Sciatic nerve (tissue), 2 donors: ENCODE measurements at regions not wholly inside any gene's neighbourhood (a gene's known extent, or its start where the extent isn't known, plus 50 kb on each side); places are given as distances from the start of the nearest gene placed in this dataset.

Source experiments
- ATAC-seq: fragments of 200-7000 bp; cut with Tn5 transposase; one replicate; pipeline ENCODE4 v1.9.1; 2020; ENCODE audit warnings: mild to moderate bottlenecking, moderate library complexity
- DNase-seq: peaks from one replicate; pipeline ENCODE4 v3.0.0-alpha.2; 2020; ENCODE audit warnings: low spot score
- intact Hi-C: fragments of 100-400 bp; cut with DNase I; formaldehyde crosslinking; loops from one replicate; pipeline ENCODE4 v1.14.2; 2022
- donor health status: DM: no; HTN: no; CAD: no.
- donor health status: DM: no; HTN: no; CAD: no.

- DNase-seq, result no peak
- ATAC-seq, result no peak
- intact Hi-C loops, result no loop called here
Observed at GRCh38 chr13:58804832-58805231, 1173.3 kb downstream of the PCDH17 start.

GRCh38 chr13:58806401-58806800 is 1174.9 kb downstream of the PCDH17 start:
- no peak for ATAC-seq
- intact Hi-C loops, result no loop called here
- no peak for DNase-seq

GRCh38 chr13:58823701-58824100 is 1192.2 kb downstream of the PCDH17 start:
- intact Hi-C loops, result no loop called here
- no peak for ATAC-seq
- DNase-seq, result no peak

DNA sequence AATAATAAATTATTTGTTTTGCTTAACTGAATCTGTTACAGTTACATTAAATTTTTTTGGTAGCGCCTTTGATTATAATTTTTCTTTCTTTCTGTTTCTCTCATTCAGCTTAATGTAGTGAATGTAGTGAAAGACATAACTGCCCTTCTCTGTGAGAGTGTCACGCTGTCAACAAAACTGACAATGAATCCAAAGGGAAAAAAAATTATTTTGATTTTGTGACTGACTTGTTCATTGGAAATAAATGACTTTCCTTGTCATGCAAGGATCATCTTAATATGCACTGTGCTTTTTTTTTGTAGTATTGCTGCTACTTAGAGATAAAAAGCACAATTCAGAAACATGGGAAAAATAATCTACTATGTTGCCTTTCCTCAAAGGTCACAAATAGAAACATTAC is 1196.4 kb downstream of the PCDH17 start:
- no peak for DNase-seq
- ATAC-seq, result no peak

GRCh38 chr13:58830841-58831240 is 1199.3 kb downstream of the PCDH17 start:
- no peak for ATAC-seq
- intact Hi-C loops, result no loop called here
- no peak for DNase-seq

More for the DNA sequence above, 1196.4 kb downstream of the PCDH17 start:
- intact Hi-C loops, result no loop called here

DNA sequence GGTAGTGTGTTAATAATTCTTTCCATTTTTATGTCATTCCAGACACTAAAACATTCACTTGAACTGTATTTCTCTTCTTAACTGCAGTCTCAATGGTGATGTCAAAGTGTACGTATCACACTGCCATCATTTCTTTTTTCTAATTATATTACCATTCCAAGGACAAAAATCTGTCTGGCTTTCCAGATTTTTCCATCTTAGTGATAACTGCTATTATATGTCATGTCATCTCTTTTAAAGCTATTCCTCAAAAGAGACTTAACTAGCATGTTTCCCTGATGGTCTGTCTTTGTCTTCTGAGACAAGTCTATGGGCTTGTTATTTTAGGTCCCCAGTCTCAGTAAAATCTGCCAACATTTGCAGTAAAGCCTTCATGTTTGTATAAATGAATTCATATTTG is 1207.1 kb downstream of the PCDH17 start:
- intact Hi-C loops, result no loop called here
- no peak for DNase-seq
- no peak for ATAC-seq

DNA sequence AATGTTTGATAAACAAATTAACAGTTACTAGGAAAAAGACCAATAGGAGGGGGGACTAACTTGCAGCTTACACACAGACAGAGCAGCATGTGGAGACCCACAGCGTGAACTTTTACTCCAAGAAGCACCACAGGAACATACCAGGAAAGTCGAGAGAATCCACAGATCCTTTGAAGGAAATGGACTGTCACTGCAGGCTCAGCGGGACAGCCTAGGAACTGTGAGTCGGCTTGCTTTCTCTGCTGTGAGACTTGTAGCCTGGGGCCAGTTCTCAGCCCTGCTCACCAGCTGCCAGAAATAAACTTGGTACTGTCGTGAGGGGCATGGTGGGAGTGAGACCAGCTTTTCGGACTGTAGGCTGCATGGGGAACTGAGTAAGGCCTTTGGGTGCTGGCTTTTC is 1211.5 kb downstream of the PCDH17 start:
- DNase-seq, result no peak
- no peak for ATAC-seq
- intact Hi-C loops, result no loop called here

DNA sequence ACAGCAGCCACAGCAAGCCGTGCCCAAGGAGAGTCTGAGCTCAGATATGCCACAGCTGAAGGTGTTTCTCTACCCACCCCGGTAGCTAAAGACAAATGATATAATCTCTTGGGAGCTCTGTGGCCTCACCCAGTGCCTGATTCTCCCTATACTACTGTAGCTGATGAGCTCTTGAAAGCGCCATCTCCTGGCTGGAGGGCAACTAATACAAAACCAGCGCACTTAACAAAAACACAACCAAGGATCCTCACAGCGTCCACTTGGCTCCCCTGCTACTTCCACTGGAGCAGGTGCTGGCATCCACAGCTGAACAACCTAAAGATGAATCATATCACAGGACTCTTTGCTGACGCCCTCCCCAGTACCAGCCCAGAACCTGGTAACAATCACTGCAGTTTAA is 1212.0 kb downstream of the PCDH17 start:
- intact Hi-C loops, result no loop called here
- DNase-seq (no peak), ATAC-seq (no peak)

DNA sequence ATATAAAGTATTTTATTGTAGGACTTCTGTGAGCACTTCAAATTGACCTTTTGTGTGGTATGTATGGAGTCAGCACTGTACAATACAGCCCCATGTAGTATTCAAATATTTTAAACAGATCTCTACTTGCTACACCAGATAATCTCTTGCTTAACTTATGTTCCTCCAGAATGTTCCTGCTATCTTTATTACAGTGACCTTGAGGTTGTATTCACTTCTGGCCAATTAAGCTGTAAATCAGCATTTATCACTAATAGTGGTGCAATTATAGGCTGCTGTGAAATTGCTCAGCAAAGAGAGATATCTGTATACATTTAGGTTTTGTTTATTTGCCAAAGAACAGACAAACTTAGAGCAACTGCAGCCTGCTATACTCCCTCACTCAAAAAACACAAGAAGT is 1218.6 kb downstream of the PCDH17 start:
- DNase-seq, result no peak
- no peak for ATAC-seq
- intact Hi-C loops, result no loop called here

- ATAC-seq (no peak), DNase-seq (no peak)
- intact Hi-C loops, result no loop called here
Observed at GRCh38 chr13:58852076-58852475, 1220.5 kb downstream of the PCDH17 start.

- intact Hi-C loops, result no loop called here
- DNase-seq (no peak), ATAC-seq (no peak)
Observed at GRCh38 chr13:58855283-58855682, 1223.7 kb downstream of the PCDH17 start.

DNA sequence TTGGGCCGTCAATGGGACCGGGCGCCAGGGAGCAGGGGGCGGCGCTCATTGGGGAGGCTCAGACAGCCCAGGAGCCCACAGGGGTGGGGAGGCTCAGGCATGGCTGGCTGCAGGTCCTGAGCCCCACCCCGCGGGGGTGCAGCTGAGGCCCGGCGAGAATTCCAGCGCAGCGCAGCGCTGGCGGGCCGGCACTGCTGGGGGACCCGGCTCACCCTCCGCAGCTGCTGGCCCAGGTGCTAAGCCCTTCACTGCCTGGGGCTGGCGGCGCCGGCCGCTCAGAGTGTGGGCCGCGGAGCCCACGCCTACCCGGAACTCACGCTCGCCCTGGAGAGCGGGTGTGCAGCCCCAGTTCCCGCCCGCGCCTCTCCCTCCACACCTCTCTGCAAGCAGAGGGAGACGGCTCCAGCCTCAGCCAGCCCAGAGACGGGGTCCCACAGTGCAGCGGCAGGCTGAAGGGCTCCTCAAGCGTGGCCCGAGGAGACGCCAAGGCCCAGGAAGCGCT is 1227.4 kb downstream of the PCDH17 start:
- intact Hi-C loops, result no loop called here
- DNase-seq (no peak), ATAC-seq (no peak)

DNA sequence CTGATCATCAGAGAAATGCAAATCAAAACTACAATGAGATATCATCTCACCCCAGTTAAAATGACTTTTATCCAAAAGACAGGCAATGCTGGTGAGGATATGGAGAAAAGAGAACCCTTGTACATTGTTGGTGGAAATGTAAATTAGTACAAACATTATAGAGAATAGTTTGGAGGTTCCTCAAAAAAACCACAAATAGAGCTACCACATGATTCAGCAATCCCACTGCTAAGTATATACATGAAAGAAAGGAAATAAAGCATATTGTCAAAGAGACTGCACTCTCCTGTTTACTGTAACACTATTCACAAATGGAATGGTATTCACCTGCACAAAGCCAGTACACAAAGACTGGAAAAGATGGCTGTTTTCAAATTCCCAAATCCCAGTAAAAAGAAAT is 1233.7 kb downstream of the PCDH17 start:
- DNase-seq, result no peak
- no peak for ATAC-seq
- intact Hi-C loops, result no loop called here

DNA sequence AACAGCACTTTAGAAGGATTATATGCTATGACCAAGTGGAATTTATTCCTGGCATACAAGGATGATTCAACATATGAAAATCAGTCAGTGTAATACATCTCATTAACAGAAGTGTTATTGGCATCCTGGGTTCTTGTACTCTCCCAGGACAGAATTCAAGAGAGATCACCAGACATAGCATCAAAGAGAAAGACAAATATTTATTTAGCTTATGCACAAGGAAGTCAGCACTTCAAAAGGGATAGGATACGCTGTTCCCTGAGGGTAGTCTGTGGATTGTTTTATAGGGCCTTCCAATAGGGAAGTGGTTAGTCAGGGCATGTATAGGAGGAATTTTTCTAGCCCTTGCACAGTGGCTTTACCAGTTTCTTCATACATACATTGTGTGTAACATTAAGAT is 1238.0 kb downstream of the PCDH17 start:
- no peak for DNase-seq
- intact Hi-C loops, result no loop called here
- no peak for ATAC-seq

DNA sequence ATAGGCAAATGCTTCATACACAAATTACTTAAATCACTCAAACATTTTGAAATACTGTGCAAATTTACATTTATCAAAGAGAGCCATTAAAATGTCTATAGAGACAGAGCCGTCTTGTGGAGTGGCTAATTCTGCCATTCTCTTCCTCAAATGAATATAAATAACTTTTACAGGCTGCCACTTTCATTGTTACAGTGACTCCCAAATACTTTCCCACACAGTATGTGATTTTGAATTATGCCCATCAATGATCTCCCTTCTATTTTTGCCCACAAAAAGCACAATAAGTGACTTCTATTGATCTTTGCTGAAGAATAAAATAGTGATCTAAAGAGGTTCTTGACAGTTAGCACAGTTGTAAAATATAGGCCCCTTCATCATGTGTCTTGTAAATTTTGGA is 1244.9 kb downstream of the PCDH17 start:
- intact Hi-C loops, result no loop called here
- no peak for ATAC-seq
- no peak for DNase-seq

GRCh38 chr13:58879114-58879513 is 1247.6 kb downstream of the PCDH17 start:
- DNase-seq (no peak), ATAC-seq (no peak)
- intact Hi-C loops, result no loop called here

GRCh38 chr13:58882516-58882915 is 1251.0 kb downstream of the PCDH17 start:
- no peak for ATAC-seq
- no peak for DNase-seq
- intact Hi-C loops, result no loop called here

DNA sequence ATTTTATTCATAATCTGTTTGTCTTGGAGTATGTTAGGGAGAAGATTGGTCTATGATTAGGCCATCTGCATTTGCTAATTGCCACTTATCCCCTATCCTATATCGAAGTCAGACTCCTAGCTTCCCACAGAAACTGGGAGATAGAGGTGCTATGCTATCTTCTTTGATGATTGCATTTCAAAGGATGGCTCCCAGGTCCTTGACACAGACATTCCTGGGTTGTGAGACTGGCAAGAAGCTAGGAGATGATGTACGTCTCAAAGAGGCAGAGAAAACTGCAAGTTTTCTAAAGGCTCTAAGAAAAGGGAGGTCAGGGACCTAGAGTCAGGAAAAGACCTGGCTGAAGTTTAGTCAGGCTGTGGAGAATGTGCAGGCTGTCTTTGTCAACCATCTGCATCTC is 1251.9 kb downstream of the PCDH17 start:
- no peak for DNase-seq
- intact Hi-C loops, result no loop called here
- no peak for ATAC-seq

- ATAC-seq (no peak), DNase-seq (no peak)
- intact Hi-C loops, result loop anchor here (5.0 kb wide), 1 partner anchor 1242 kb away; no protein-coding TSS in a partner anchor
Observed at GRCh38 chr13:58884353-58885209, 1253.0 kb downstream of the PCDH17 start.

DNA sequence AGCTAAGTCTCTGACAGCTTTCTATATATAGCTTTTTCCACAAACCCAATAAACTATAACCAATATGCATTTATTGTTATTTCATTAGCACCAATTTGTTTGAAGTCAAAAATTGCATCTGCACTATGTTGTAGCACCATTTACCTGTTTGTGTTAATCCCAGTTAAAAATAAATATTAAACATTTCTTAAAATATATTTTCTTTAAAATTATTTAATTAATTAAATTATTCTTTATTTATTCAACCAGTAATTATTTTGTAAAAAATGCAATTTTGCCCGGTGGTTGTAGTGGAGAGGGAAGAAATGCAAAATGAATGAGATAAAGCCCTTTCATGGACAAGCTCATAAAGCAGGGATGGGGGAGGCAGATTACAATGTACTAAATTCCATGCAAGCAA is 1257.9 kb downstream of the PCDH17 start:
- intact Hi-C loops, result loop anchor here (5.0 kb wide), 1 partner anchor 1247 kb away; no protein-coding TSS in a partner anchor
- DNase-seq, result no peak
- ATAC-seq, result no peak

DNA sequence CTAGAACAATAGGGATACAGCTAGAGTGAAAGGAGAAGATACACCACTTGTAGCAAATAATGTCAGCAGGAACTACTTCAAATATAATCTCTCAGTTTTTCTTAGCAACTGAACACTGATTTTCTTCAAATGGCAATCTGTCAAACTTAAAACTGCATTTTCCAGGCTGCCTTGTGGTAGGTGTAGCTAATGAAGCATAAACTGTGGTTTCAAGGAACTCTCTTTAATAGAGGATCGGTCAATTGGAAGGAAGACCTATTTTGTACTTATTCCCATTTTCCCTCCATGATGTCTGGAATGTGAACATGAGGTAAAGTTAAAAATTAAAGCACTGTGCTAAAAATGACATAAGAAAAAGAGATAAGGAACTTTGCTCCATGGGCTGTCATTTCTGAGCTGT is 1261.9 kb downstream of the PCDH17 start:
- ATAC-seq, result no peak
- intact Hi-C loops, result no loop called here
- no peak for DNase-seq
